ENCODE measurements at regions not wholly inside any gene's neighbourhood (a gene's known extent, or its start where the extent isn't known, plus 50 kb on each side); places are given as distances from the start of the nearest gene placed in this dataset.
"Not testable (repeated sequence)": the region's sequence is repeated elsewhere in the genome, so short reads cannot be mapped to it uniquely, and the experiment has no call there.

DNA sequence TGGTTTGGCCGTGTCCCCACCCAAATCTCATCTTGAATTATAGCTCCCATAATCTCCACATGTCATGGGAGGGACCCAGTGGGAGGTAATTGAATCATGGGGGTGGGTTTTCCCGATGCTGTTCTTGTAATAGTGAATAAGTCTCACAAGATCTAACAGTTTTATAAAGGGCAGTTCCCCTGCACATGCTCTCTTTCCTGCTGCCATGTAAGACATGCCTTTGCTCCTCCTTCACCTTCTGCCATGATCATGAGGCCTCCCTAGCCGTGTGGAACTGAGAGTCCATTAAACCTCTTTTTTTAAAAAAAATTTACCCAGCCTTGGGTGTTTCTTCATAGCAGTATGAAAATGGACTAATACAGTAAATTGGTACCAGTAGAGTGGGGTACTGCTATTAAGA, 510.6 kb upstream of the FANCL start:
- H3K4me1 Mint-ChIP-seq; DNase-seq; H3K4me3 ChIP-seq (ENCODE audit: low read length); H3K27ac ChIP-seq (ENCODE audit: low read depth, low read length); H3K27me3 ChIP-seq (ENCODE audit: control insufficient read depth in 2 of 2, insufficient read depth in 2 of 2, low read length in 2 of 2); H3K4me3 Mint-ChIP-seq; H3K27ac Mint-ChIP-seq; intact Hi-C loops (cut with micrococcal nuclease); H3K9me3 Mint-ChIP-seq; H3K36me3 Mint-ChIP-seq; CTCF ChIA-PET; H3K27me3 Mint-ChIP-seq; H3K36me3 ChIP-seq (ENCODE audit: control insufficient read depth in 2 of 3, insufficient read depth in 3 of 3, low read length in 3 of 3); ATAC-seq; H3K9me3 ChIP-seq (ENCODE audit: control insufficient read depth in 2 of 3, low read length in 3 of 3); H3K4me1 ChIP-seq (ENCODE audit: control insufficient read depth in 2 of 2, insufficient read depth in 2 of 2, low read length in 2 of 2): not testable (repeated sequence)
- POLR2A ChIA-PET: interaction anchor here (0.6 kb wide), 1 partner anchor 56 kb away, joined by 3 read pairs; no protein-coding TSS in a partner anchor

DNA sequence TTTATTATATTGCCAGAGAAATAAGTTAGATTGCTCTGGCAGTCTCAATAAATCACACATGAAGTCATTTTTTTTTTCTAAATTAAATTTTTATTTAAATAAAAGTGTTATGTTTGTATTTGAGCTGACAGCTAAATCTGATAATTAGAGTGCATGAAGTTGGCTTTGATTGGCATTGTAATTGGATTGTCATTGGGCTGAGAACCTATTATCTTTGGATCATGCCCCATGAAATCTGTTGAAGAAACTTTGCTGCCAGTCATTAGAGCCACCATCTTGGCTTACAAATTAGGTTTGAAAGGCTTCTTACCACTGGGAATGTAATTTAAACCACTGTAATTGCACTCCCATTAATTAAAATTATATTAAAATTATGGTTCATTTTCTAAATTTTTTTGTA, 507.9 kb upstream of the FANCL start:
- H3K4me1 Mint-ChIP-seq: no peaks in the 10 kb centered on the region
- H3K4me3 Mint-ChIP-seq: no peak overlapping the region
- Histone ChIP-seq H3K36me3 (ENCODE audit: control insufficient read depth in 2 of 3, insufficient read depth in 3 of 3, low read length in 3 of 3) (no peaks in the 10 kb centered on the region), H3K9me3 (ENCODE audit: control insufficient read depth in 2 of 3, low read length in 3 of 3) (no peaks in the 10 kb centered on the region), H3K27me3 (ENCODE audit: control insufficient read depth in 2 of 2, insufficient read depth in 2 of 2, low read length in 2 of 2) (no peaks in the 10 kb centered on the region), H3K4me3 (ENCODE audit: low read length) (no peak overlapping the region), H3K27ac (ENCODE audit: low read depth, low read length) (no peak overlapping the region), H3K4me1 (ENCODE audit: control insufficient read depth in 2 of 2, insufficient read depth in 2 of 2, low read length in 2 of 2) (no peaks in the 10 kb centered on the region)
- POLR2A ChIA-PET: no interaction called here
- peaks cover 0 to 6% (median 3%) of the 10 kb centered on the region in 11 donors for H3K9me3 Mint-ChIP-seq
- no peak for DNase-seq
- no peaks in the 10 kb centered on the region for H3K36me3 Mint-ChIP-seq
- intact Hi-C loops (cut with micrococcal nuclease): no loop called here
- H3K27me3 Mint-ChIP-seq: peaks cover 0 to 6% (median 0%) of the 10 kb centered on the region in 5 donors
- CTCF ChIA-PET: no interaction called here
- no peak overlapping the region for H3K27ac Mint-ChIP-seq
- ATAC-seq: no peak

DNA sequence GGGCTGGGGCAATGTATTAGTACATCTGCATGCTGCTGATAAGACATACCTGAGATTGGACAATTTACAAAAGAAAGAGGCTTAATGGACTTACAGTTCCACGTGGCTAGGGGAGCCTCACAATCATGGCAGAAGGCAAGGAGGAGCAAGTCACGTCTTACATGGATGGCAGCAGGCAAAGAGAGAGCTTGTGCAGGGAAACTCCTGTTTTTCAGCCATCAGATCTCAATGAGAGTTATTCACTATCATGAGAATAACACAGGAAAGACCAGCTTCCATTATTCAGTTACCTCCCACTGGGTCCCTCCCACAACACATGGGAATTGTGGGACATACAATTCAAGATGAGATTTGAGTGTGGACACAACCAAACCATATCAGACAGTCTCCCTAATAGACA, 504.2 kb upstream of the FANCL start:
- H3K9me3 Mint-ChIP-seq; H3K36me3 Mint-ChIP-seq; H3K4me1 ChIP-seq (ENCODE audit: control insufficient read depth in 2 of 2, insufficient read depth in 2 of 2, low read length in 2 of 2); H3K27me3 ChIP-seq (ENCODE audit: control insufficient read depth in 2 of 2, insufficient read depth in 2 of 2, low read length in 2 of 2); ATAC-seq; DNase-seq; intact Hi-C loops (cut with micrococcal nuclease); H3K4me3 ChIP-seq (ENCODE audit: low read length); H3K4me3 Mint-ChIP-seq; H3K4me1 Mint-ChIP-seq; POLR2A ChIA-PET; H3K36me3 ChIP-seq (ENCODE audit: control insufficient read depth in 2 of 3, insufficient read depth in 3 of 3, low read length in 3 of 3); H3K27ac ChIP-seq (ENCODE audit: low read depth, low read length); H3K27ac Mint-ChIP-seq; H3K9me3 ChIP-seq (ENCODE audit: control insufficient read depth in 2 of 3, low read length in 3 of 3); H3K27me3 Mint-ChIP-seq: not testable (repeated sequence)
- CTCF ChIA-PET: interaction anchor here (0.6 kb wide), 1 partner anchor 323 kb away, joined by 3 read pairs; no protein-coding TSS in a partner anchor

DNA sequence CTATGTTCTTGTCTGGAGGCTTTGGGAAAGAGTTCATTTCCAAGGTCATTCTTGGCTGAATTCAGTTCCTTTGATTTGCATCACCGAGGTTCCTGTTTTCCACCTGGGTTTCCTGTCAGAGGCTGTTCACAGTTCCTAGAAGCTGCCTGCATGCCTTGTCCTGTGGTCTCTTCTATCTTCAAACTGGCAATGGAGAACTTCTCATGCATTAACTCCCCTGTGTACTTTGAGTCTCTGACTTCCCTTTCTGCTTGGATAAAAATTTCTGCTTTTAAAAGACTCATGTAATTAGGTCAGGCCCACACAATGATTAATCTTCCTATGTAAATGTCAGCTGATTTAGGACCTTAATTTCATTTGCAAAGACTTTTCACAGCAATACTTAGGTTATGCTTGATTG, 499.3 kb upstream of the FANCL start:
- Histone ChIP-seq H3K27me3 (ENCODE audit: control insufficient read depth in 2 of 2, insufficient read depth in 2 of 2, low read length in 2 of 2) (no peaks in the 10 kb centered on the region), H3K27ac (ENCODE audit: low read depth, low read length) (no peak overlapping the region), H3K9me3 (ENCODE audit: control insufficient read depth in 2 of 3, low read length in 3 of 3) (no peaks in the 10 kb centered on the region), H3K4me1 (ENCODE audit: control insufficient read depth in 2 of 2, insufficient read depth in 2 of 2, low read length in 2 of 2) (no peaks in the 10 kb centered on the region), H3K36me3 (ENCODE audit: control insufficient read depth in 2 of 3, insufficient read depth in 3 of 3, low read length in 3 of 3) (no peaks in the 10 kb centered on the region), H3K4me3 (ENCODE audit: low read length) (no peak overlapping the region)
- POLR2A ChIA-PET: no interaction called here
- no peak for DNase-seq
- Mint-ChIP-seq H3K27ac (no peak overlapping the region), H3K9me3 (peaks cover 0 to 5% (median 2%) of the 10 kb centered on the region in 11 donors), H3K27me3 (peaks cover 0 to 12% (median 0%) of the 10 kb centered on the region in 5 donors), H3K4me3 (no peak overlapping the region), H3K36me3 (no peaks in the 10 kb centered on the region), H3K4me1 (no peaks in the 10 kb centered on the region)
- intact Hi-C loops (cut with micrococcal nuclease): no loop called here
- CTCF ChIA-PET: no interaction called here
- no peak for ATAC-seq

DNA sequence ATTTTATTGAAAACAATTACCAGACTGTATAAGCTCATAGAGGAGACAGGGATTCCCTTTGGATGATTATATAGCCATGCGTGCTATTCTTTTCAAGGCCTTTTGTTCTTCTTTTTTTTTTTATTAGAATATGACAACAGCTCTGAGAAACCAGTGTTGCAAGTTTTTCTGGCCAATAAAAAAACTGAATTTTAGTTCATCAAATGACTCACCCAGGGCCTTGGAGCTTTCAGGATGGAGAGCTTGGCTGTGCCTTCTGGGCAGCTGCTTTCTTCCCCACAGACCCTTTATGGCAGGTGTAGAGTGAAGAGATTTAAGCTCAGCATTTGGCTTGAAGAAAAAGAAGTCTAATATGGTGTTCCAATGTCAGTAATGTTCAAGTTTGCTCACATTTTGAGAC, 497.9 kb upstream of the FANCL start:
- no peak overlapping the region for H3K27ac ChIP-seq (ENCODE audit: low read depth, low read length)
- H3K9me3 Mint-ChIP-seq: peaks cover 0 to 2% (median 0%) of the 10 kb centered on the region in 11 donors
- no peaks in the 10 kb centered on the region for H3K36me3 ChIP-seq (ENCODE audit: control insufficient read depth in 2 of 3, insufficient read depth in 3 of 3, low read length in 3 of 3)
- no peaks in the 10 kb centered on the region for H3K9me3 ChIP-seq (ENCODE audit: control insufficient read depth in 2 of 3, low read length in 3 of 3)
- POLR2A ChIA-PET: no interaction called here
- no peak overlapping the region for H3K4me3 ChIP-seq (ENCODE audit: low read length)
- H3K4me1 Mint-ChIP-seq: peaks cover 0 to 1% (median 0%) of the 10 kb centered on the region in 7 donors
- no peak for DNase-seq
- no peak overlapping the region for H3K27ac Mint-ChIP-seq
- intact Hi-C loops (cut with micrococcal nuclease): no loop called here
- peaks cover 0 to 12% (median 0%) of the 10 kb centered on the region in 5 donors for H3K27me3 Mint-ChIP-seq
- ATAC-seq: no peak
- CTCF ChIA-PET: no interaction called here
- H3K27me3 ChIP-seq (ENCODE audit: control insufficient read depth in 2 of 2, insufficient read depth in 2 of 2, low read length in 2 of 2): no peaks in the 10 kb centered on the region
- H3K36me3 Mint-ChIP-seq: no peaks in the 10 kb centered on the region
- no peak overlapping the region for H3K4me3 Mint-ChIP-seq
- H3K4me1 ChIP-seq (ENCODE audit: control insufficient read depth in 2 of 2, insufficient read depth in 2 of 2, low read length in 2 of 2): no peaks in the 10 kb centered on the region

DNA sequence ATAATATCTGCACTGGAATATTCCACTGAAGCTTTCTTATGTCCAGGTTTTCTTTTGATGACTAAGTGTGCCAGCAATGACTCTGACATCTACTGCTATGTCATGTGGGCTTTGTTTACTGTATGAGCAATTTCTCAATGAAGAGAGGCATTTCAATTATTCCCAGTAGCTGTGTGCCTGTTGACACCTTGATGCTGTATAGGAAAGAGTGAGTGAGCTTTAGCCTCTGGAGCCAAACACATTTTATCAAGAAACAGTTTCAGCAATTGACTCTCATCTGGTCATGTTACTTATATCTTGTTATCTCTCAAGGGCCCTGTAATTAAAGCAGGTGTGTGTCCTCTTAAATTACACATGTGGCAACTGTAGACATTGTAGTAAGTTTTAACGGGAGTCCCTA, 493.2 kb upstream of the FANCL start:
- Mint-ChIP-seq H3K4me3 (no peak overlapping the region), H3K4me1 (peaks cover 0 to 4% (median 0%) of the 10 kb centered on the region in 7 donors), H3K9me3 (peaks cover 0 to 7% (median 0%) of the 10 kb centered on the region in 11 donors), H3K27ac (no peak overlapping the region), H3K27me3 (peaks cover 0 to 15% (median 10%) of the 10 kb centered on the region in 5 donors), H3K36me3 (no peaks in the 10 kb centered on the region)
- ChIA-PET POLR2A (no interaction called here), CTCF (no interaction called here)
- Histone ChIP-seq H3K4me1 (ENCODE audit: control insufficient read depth in 2 of 2, insufficient read depth in 2 of 2, low read length in 2 of 2) (no peaks in the 10 kb centered on the region), H3K36me3 (ENCODE audit: control insufficient read depth in 2 of 3, insufficient read depth in 3 of 3, low read length in 3 of 3) (no peaks in the 10 kb centered on the region), H3K27ac (ENCODE audit: low read depth, low read length) (no peak overlapping the region), H3K9me3 (ENCODE audit: control insufficient read depth in 2 of 3, low read length in 3 of 3) (no peaks in the 10 kb centered on the region), H3K27me3 (ENCODE audit: control insufficient read depth in 2 of 2, insufficient read depth in 2 of 2, low read length in 2 of 2) (no peaks in the 10 kb centered on the region), H3K4me3 (ENCODE audit: low read length) (no peak overlapping the region)
- intact Hi-C loops (cut with micrococcal nuclease): no loop called here
- no peak for DNase-seq
- ATAC-seq: no peak

DNA sequence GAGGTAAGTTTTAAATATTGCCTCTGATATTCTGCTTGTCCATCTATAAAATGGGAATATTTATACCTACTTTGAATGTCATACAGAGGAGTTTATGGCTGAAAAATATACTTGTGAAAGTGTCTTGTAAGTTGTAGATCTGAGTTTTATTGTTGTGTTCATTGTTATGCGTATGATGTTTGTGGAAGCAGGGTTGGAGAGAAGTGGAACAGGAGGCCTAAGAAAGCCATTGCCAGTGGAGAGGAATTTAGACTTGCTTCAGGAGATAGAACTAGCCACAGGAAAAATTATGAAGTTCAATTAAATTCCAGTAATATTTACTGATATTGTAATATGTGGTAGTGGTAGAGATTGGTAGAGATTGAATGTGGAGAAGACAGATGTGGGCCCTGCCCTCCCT, 491.9 kb upstream of the FANCL start:
- ChIA-PET POLR2A (no interaction called here), CTCF (no interaction called here)
- no peaks in the 10 kb centered on the region for H3K4me1 ChIP-seq (ENCODE audit: control insufficient read depth in 2 of 2, insufficient read depth in 2 of 2, low read length in 2 of 2)
- intact Hi-C loops (cut with micrococcal nuclease): no loop called here
- DNase-seq: no peak
- no peak overlapping the region for H3K27ac Mint-ChIP-seq
- H3K9me3 ChIP-seq (ENCODE audit: control insufficient read depth in 2 of 3, low read length in 3 of 3): no peaks in the 10 kb centered on the region
- no peaks in the 10 kb centered on the region for H3K27me3 ChIP-seq (ENCODE audit: control insufficient read depth in 2 of 2, insufficient read depth in 2 of 2, low read length in 2 of 2)
- H3K9me3 Mint-ChIP-seq: peaks cover 0 to 5% (median 0%) of the 10 kb centered on the region in 11 donors
- no peaks in the 10 kb centered on the region for H3K36me3 Mint-ChIP-seq
- peaks cover 0 to 14% (median 7%) of the 10 kb centered on the region in 5 donors for H3K27me3 Mint-ChIP-seq
- no peaks in the 10 kb centered on the region for H3K36me3 ChIP-seq (ENCODE audit: control insufficient read depth in 2 of 3, insufficient read depth in 3 of 3, low read length in 3 of 3)
- no peak overlapping the region for H3K4me3 Mint-ChIP-seq
- no peak for ATAC-seq
- H3K27ac ChIP-seq (ENCODE audit: low read depth, low read length): no peak overlapping the region
- H3K4me1 Mint-ChIP-seq: peaks cover 0 to 4% (median 0%) of the 10 kb centered on the region in 7 donors
- H3K4me3 ChIP-seq (ENCODE audit: low read length): no peak overlapping the region

All from naive thymus-derived CD4-positive, alpha-beta T cell (primary cell).